GM18499 (cell line): ENCODE measurements at regions not wholly inside any gene's neighbourhood (a gene's known extent, or its start where the extent isn't known, plus 50 kb on each side); places are given as distances from the start of the nearest gene placed in this dataset.

Experiments used
- ATAC-seq: cut with Tn5 transposase; IDR thresholded peaks from one replicate; pipeline ENCODE4 v1.9.1; 2021; ENCODE audit warnings: moderate number of reproducible peaks; ENCODE audit not compliant: insufficient read depth, unreplicated experiment

GRCh38 chr3:35946121-35946853, 307.0 kb downstream of the ARPP21 start:
- ATAC-seq: no peak

- no peak for ATAC-seq
These were observed 307.7 kb downstream of the ARPP21 start for GRCh38 chr3:35946854-35947515.

- ATAC-seq: no peak
These were observed 310.7 kb downstream of the ARPP21 start for GRCh38 chr3:35950021-35950420.

- no peak for ATAC-seq
These were observed 315.1 kb downstream of the ARPP21 start for GRCh38 chr3:35954413-35954812.

GRCh38 chr3:35965908-35966307, 326.6 kb downstream of the ARPP21 start:
- no peak for ATAC-seq

- no peak for ATAC-seq
These were observed 327.5 kb downstream of the ARPP21 start for GRCh38 chr3:35966629-35967464.

- ATAC-seq: no peak
These were observed 328.8 kb downstream of the ARPP21 start for GRCh38 chr3:35968043-35968622.

- no peak for ATAC-seq
These were observed 330.1 kb downstream of the ARPP21 start for GRCh38 chr3:35969406-35969805.

- no peak for ATAC-seq
These were observed 331.5 kb downstream of the ARPP21 start for GRCh38 chr3:35970793-35971192.

- ATAC-seq: no peak
These were observed 332.4 kb downstream of the ARPP21 start for GRCh38 chr3:35971686-35972085.

GRCh38 chr3:35974872-35975271, 335.5 kb downstream of the ARPP21 start:
- no peak for ATAC-seq

GRCh38 chr3:35986161-35986560, 346.8 kb downstream of the ARPP21 start:
- ATAC-seq: no peak

GRCh38 chr3:35987386-35987785, 348.1 kb downstream of the ARPP21 start:
- no peak for ATAC-seq

GRCh38 chr3:35992041-35992440, 352.7 kb downstream of the ARPP21 start:
- ATAC-seq: no peak

GRCh38 chr3:36011791-36012190, 368.5 kb upstream of the STAC start:
- ATAC-seq: no peak

GRCh38 chr3:36013425-36013824, 366.9 kb upstream of the STAC start:
- no peak for ATAC-seq

- ATAC-seq: no peak
These were observed 355.1 kb upstream of the STAC start for GRCh38 chr3:36025232-36025631.

- ATAC-seq: no peak
These were observed 347.9 kb upstream of the STAC start for GRCh38 chr3:36032180-36033047.

GRCh38 chr3:36058404-36059030, 321.8 kb upstream of the STAC start:
- ATAC-seq: no peak
